DOHH2 (cell line): ENCODE measurements at regions not wholly inside any gene's neighbourhood (a gene's known extent, or its start where the extent isn't known, plus 50 kb on each side); places are given as distances from the start of the nearest gene placed in this dataset.

ENCODE experiments used
- H3F3A ChIP-seq: fragments of 200-600 bp; sonication (generic), shearing (Covaris generic); 2 replicates; pipeline ENCODE4 v1.6.0; 2016; ENCODE audit warnings: antibody characterized with exemption, mild to moderate bottlenecking; ENCODE audit not compliant: control insufficient read depth, insufficient read depth
- H3K27ac ChIP-seq: fragments of 200-600 bp; sonication (generic); 2 replicates; pipeline ENCODE4 v1.5.1; 2014; ENCODE audit warnings: low read depth, mild to moderate bottlenecking, low read length, moderate library complexity
- H3K27me3 ChIP-seq: fragments of 200-600 bp; sonication (generic); 2 replicates; pipeline ENCODE4 v1.6.1; 2014; ENCODE audit warnings: mild to moderate bottlenecking, low read length, mixed read lengths; ENCODE audit not compliant: control insufficient read depth
- H3K36me3 ChIP-seq: fragments of 200-600 bp; sonication (generic); 2 replicates; pipeline ENCODE4 v1.6.1; 2014; ENCODE audit warnings: mild to moderate bottlenecking, low read length, moderate library complexity, mixed read lengths; ENCODE audit not compliant: control insufficient read depth
- H3K4me1 ChIP-seq: fragments of 200-600 bp; sonication (generic); 2 replicates; pipeline ENCODE4 v1.6.1; 2014; ENCODE audit warnings: mild to moderate bottlenecking, low read length, mixed read lengths; ENCODE audit not compliant: control insufficient read depth
- H3K4me2 ChIP-seq: fragments of 200-600 bp; sonication (generic); 2 replicates; pipeline ENCODE4 v1.6.0; 2014; ENCODE audit warnings: mild to moderate bottlenecking, low read length, moderate library complexity
- H3K4me3 ChIP-seq: fragments of 200-600 bp; sonication (generic); 2 replicates; pipeline ENCODE4 v1.5.1; 2014; ENCODE audit warnings: mild to moderate bottlenecking, low read length, mixed read lengths
- H3K79me2 ChIP-seq: fragments of 200-600 bp; sonication (generic); 2 replicates; pipeline ENCODE4 v1.6.1; 2014; ENCODE audit warnings: mild to moderate bottlenecking, low read length, mixed read lengths; ENCODE audit not compliant: control insufficient read depth
- H3K9me2 ChIP-seq: fragments of 200-600 bp; sonication (generic); replicated peaks from 2 replicates; pipeline ENCODE4 v1.6.1; 2014; ENCODE audit warnings: mild to moderate bottlenecking, low read length, mixed read lengths; ENCODE audit not compliant: control insufficient read depth
- H3K9me3 ChIP-seq: fragments of 200-600 bp; sonication (generic); 2 replicates; pipeline ENCODE4 v1.6.1; 2014; ENCODE audit warnings: antibody characterized with exemption, low read length, mixed read lengths; ENCODE audit not compliant: control insufficient read depth, insufficient read depth
- H4K20me1 ChIP-seq: fragments of 200-600 bp; sonication (generic); 2 replicates; pipeline ENCODE4 v1.6.0; 2014; ENCODE audit warnings: low read depth, mild to moderate bottlenecking, antibody characterized with exemption, low read length, moderate library complexity; ENCODE audit not compliant: control insufficient read depth, insufficient read depth
- EZH2phosphoT487 ChIP-seq: fragments of 200-600 bp; sonication (generic); IDR thresholded peaks from 2 replicates; pipeline ENCODE4 v1.6.1; 2017; ENCODE audit warnings: borderline replicate concordance, mild to moderate bottlenecking, antibody characterized with exemption, low read length, moderate library complexity, mixed read lengths
- TF ChIP-seq, protein P1 (sequence below): fragments of 200-600 bp; sonication (generic); IDR thresholded peaks from one replicate; pipeline ENCODE4 v1.5.1; 2014; ENCODE audit warnings: antibody characterized with exemption, mild to moderate bottlenecking, low read depth, low read length; ENCODE audit not compliant: poor library complexity, severe bottlenecking

DNA sequence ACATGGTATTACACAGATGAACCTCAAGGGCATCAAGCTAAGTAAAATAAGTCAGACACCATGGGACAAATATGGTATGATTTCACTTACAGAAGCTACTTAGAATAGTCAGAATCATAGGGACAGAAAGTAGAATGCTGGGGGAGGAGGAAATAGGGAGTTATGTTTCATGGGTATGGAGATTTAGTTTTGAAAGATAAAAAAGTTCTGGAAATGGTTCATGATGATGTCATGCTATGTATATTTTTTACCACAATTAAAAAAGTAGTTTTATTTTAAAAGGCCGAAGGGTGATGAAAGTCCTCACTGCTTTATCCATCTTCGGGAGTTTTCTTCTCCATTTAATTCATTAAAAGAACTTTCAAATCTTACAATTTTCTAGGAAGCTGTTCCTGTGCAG is 181.9 kb downstream of the CALCRL start:
- Histone ChIP-seq H3K79me2 (no peaks in the 10 kb centered on the region), H3K27ac (no peak overlapping the region), H3K4me1 (no peaks in the 10 kb centered on the region), H3K4me3 (no peak overlapping the region), H3K9me3 (no peaks in the 10 kb centered on the region), H3K36me3 (no peaks in the 10 kb centered on the region), H3K27me3 (no peaks in the 10 kb centered on the region), H3K9me2 (no peaks in the 10 kb centered on the region), H4K20me1 (no peaks in the 10 kb centered on the region), H3K4me2 (no peak overlapping the region), H3F3A (no peaks in the 10 kb centered on the region)
- TF ChIP-seq, protein P1, sequence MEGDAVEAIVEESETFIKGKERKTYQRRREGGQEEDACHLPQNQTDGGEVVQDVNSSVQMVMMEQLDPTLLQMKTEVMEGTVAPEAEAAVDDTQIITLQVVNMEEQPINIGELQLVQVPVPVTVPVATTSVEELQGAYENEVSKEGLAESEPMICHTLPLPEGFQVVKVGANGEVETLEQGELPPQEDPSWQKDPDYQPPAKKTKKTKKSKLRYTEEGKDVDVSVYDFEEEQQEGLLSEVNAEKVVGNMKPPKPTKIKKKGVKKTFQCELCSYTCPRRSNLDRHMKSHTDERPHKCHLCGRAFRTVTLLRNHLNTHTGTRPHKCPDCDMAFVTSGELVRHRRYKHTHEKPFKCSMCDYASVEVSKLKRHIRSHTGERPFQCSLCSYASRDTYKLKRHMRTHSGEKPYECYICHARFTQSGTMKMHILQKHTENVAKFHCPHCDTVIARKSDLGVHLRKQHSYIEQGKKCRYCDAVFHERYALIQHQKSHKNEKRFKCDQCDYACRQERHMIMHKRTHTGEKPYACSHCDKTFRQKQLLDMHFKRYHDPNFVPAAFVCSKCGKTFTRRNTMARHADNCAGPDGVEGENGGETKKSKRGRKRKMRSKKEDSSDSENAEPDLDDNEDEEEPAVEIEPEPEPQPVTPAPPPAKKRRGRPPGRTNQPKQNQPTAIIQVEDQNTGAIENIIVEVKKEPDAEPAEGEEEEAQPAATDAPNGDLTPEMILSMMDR: no peak
- TF ChIP-seq EZH2phosphoT487: no peak

DNA sequence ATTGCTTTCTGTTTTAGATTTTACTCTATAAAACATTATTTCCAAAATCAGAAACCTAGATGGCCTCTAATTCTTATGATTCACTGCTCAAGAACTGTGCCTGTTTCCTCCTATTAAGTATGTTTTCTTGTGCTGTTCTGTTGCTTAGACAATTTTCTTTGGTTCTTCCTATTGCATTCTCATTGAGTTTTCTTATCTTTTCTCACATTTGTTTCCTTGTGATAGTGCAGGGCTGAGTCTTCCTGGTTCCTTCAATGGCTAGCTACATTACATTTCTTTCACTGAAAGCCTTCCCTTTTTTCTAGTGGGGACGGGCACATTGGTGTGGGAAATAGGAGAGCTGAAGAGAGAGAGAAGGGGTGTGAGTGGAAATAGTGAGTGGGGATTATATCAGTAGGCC is 183.4 kb downstream of the CALCRL start:
- Histone ChIP-seq H3K27me3 (no peaks in the 10 kb centered on the region), H3K9me3 (no peaks in the 10 kb centered on the region), H3K4me3 (no peak overlapping the region), H3K9me2 (no peaks in the 10 kb centered on the region), H3K4me2 (no peak overlapping the region), H4K20me1 (no peaks in the 10 kb centered on the region), H3F3A (no peaks in the 10 kb centered on the region), H3K4me1 (no peaks in the 10 kb centered on the region), H3K27ac (no peak overlapping the region), H3K79me2 (no peaks in the 10 kb centered on the region), H3K36me3 (no peaks in the 10 kb centered on the region)
- TF ChIP-seq, protein P1: no peak
- no peak for TF ChIP-seq EZH2phosphoT487

DNA sequence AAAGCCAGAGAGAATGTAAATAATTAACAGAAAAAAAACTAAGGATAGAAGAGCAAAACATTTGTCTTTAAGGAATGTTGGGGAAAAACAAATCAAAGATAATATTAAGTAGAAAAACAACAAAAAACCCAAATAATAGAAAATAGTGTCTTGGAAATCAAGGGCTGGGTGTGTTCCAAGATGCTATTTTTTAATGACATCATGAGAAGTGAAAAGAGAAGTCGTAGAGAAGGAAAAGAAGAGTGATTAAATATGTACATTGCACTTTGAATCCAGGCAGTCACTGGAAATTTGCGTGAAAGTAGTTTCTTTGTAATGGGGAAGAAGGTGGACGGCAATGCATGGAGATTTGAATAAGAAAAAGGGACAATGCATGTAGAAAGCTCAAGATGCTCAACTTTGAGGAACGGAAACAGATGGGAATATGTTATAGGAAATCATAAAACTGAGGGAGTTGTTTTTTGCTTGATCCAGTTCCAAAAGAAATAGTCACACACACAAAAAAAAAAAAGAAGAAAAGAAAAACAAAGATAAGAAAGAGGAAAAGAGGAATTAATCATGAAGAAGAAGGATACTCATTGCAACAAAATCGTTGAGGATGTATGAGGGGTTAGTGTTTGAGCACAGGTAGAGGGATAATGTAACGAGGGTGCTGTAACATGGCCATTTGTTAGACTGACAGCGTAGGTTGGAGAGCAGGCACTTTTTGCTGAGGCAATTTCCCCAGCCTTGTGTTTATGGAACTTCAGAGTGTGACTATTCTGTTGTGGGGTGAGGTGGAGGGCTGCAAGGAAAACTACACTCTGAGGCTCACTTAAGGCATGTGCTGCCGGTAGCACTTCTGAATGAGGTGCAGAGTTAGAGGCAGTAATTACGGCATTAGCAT is 184.1 kb downstream of the CALCRL start:
- H3K4me3 ChIP-seq: no peak overlapping the region
- no peaks in the 10 kb centered on the region for H3K79me2 ChIP-seq
- H3K36me3 ChIP-seq: no peaks in the 10 kb centered on the region
- H3K4me2 ChIP-seq: no peak overlapping the region
- no peaks in the 10 kb centered on the region for H3K27me3 ChIP-seq
- H3K27ac ChIP-seq: no peak overlapping the region
- H3F3A ChIP-seq: no peaks in the 10 kb centered on the region
- H3K9me3 ChIP-seq: no peaks in the 10 kb centered on the region
- no peak for TF ChIP-seq EZH2phosphoT487
- TF ChIP-seq, protein P1: no peak
- H3K9me2 ChIP-seq: no peaks in the 10 kb centered on the region
- no peaks in the 10 kb centered on the region for H4K20me1 ChIP-seq
- H3K4me1 ChIP-seq: no peaks in the 10 kb centered on the region
